ENCODE measurements at regions not wholly inside any gene's neighbourhood (a gene's known extent, or its start where the extent isn't known, plus 50 kb on each side); places are given as distances from the start of the nearest gene placed in this dataset.

- DNase-seq (ENCODE audit: insufficient read length) (no peak), FAIRE-seq (no peak)
- TF ChIP-seq POLR2A (IDR thresholded peaks at IDR 0.05; ENCODE audit: low read depth, low read length) (no peak), TAF1 (IDR thresholded peaks at IDR 0.05; ENCODE audit: borderline replicate concordance, low read depth, low read length) (no peak), POLR2AphosphoS5 (IDR thresholded peaks at IDR 0.05; ENCODE audit: low read depth, low read length) (no peak)
Measured at GRCh38 chr14:85441909-85442643, 87.9 kb upstream of the FLRT2 start.

DNA sequence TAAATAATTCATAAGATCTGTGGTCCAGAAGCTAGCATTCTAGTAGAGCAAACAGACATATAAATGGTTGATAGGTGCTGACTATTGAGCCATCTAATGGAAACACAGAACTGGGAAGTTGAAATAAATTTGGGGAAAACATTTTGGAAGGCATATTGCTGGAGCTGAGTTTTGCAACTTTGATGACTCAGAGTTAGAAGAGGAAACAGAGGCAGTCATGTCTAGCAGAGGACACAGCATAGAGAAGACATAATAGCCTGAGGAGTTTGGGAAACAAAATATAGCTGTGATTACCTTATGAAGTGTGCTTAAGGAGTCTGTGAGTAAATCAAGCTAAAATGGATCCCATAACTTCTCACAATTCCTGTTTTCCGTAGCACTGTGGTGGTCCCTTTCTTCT is 86.9 kb upstream of the FLRT2 start:
- FAIRE-seq (no peak), DNase-seq (ENCODE audit: insufficient read length) (no peak)
- TF ChIP-seq POLR2AphosphoS5 (IDR thresholded peaks at IDR 0.05; ENCODE audit: low read depth, low read length) (no peak), TAF1 (IDR thresholded peaks at IDR 0.05; ENCODE audit: borderline replicate concordance, low read depth, low read length) (no peak), POLR2A (IDR thresholded peaks at IDR 0.05; ENCODE audit: low read depth, low read length) (no peak)

GRCh38 chr14:85444635-85445034 is 85.3 kb upstream of the FLRT2 start:
- DNase-seq (ENCODE audit: insufficient read length) (no peak), FAIRE-seq (no peak)
- no peak for TF ChIP-seq POLR2A (IDR thresholded peaks at IDR 0.05; ENCODE audit: low read depth, low read length)
- TF ChIP-seq POLR2AphosphoS5 (IDR thresholded peaks at IDR 0.05; ENCODE audit: low read depth, low read length) = no peak
- no peak for TF ChIP-seq TAF1 (IDR thresholded peaks at IDR 0.05; ENCODE audit: borderline replicate concordance, low read depth, low read length)

- no peak for FAIRE-seq
- no peak for TF ChIP-seq POLR2AphosphoS5 (IDR thresholded peaks at IDR 0.05; ENCODE audit: low read depth, low read length)
- no peak for DNase-seq (ENCODE audit: insufficient read length)
Measured at GRCh38 chr14:85445151-85445795, 84.7 kb upstream of the FLRT2 start.

DNA sequence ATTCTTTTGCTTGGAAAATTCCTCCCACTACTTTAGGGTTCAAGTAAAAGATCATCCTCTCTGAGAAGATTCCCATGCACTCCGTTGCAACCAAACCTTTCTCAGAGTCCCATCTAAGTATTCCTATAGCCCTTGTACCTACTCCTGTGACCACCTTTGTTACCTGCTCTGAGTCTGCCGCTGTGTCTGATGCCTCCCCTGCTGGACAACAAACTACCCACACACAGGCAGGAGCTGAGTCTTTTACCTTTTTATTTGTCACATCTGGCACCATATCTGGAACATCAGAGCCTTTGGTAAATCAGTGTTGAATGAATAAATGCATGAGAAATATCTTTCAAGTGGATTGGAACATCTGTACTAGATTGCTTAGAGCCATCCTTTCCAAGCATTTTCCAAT is 82.1 kb upstream of the FLRT2 start:
- FAIRE-seq = no peak

GRCh38 chr14:85451421-85451820 is 78.5 kb upstream of the FLRT2 start:
- FAIRE-seq (no peak), DNase-seq (ENCODE audit: insufficient read length) (no peak)
- TF ChIP-seq POLR2AphosphoS5 (IDR thresholded peaks at IDR 0.05; ENCODE audit: low read depth, low read length) (no peak), TAF1 (IDR thresholded peaks at IDR 0.05; ENCODE audit: borderline replicate concordance, low read depth, low read length) (no peak), POLR2A (IDR thresholded peaks at IDR 0.05; ENCODE audit: low read depth, low read length) (no peak)

More for the DNA sequence above, 82.1 kb upstream of the FLRT2 start:
- no peak for DNase-seq (ENCODE audit: insufficient read length)
- TF ChIP-seq POLR2AphosphoS5 (IDR thresholded peaks at IDR 0.05; ENCODE audit: low read depth, low read length) (no peak), POLR2A (IDR thresholded peaks at IDR 0.05; ENCODE audit: low read depth, low read length) (no peak), TAF1 (IDR thresholded peaks at IDR 0.05; ENCODE audit: borderline replicate concordance, low read depth, low read length) (no peak)

GRCh38 chr14:85453401-85454225 is 76.3 kb upstream of the FLRT2 start:
- TF ChIP-seq POLR2AphosphoS5 (IDR thresholded peaks at IDR 0.05; ENCODE audit: low read depth, low read length) = no peak
- no peak for TF ChIP-seq TAF1 (IDR thresholded peaks at IDR 0.05; ENCODE audit: borderline replicate concordance, low read depth, low read length)
- no peak for TF ChIP-seq POLR2A (IDR thresholded peaks at IDR 0.05; ENCODE audit: low read depth, low read length)
- FAIRE-seq = no peak

DNA sequence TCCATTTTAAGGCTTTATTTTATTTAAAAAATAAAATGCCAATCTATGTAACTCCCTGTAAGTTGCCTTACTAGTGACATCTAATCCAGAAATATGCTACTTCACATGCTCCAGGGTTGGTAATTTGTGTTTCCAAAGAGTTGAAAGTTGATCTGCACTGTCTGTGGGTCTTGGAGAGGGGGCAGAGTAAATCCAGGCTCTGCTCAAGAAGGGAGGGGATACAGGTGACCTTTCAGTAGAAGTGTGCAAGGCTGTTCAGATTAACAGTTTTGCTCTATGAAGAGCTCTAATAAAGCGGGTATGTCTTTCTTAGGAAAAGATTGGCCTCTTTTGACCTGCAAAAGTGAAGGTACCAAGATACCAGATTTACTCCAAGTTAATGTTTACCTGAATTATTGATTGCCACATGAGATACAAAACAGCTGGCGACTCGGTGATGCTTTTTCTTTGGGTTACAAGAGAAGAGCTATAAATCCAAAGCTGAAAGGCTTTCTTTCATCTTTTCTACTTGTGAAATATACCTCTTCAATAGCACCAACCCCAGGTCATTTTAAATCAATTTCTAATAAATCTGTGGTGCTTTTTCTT is 75.6 kb upstream of the FLRT2 start:
- DNase-seq (ENCODE audit: insufficient read length) (no peak), FAIRE-seq (no peak)
- no peak for TF ChIP-seq POLR2AphosphoS5 (IDR thresholded peaks at IDR 0.05; ENCODE audit: low read depth, low read length)
- TF ChIP-seq POLR2A (IDR thresholded peaks at IDR 0.05; ENCODE audit: low read depth, low read length) = no peak
- TF ChIP-seq TAF1 (IDR thresholded peaks at IDR 0.05; ENCODE audit: borderline replicate concordance, low read depth, low read length) = no peak

More at GRCh38 chr14:85453401-85454225, 76.3 kb upstream of the FLRT2 start:
- no peak for DNase-seq (ENCODE audit: insufficient read length)

- FAIRE-seq (no peak), DNase-seq (ENCODE audit: insufficient read length) (no peak)
- no peak for TF ChIP-seq POLR2AphosphoS5 (IDR thresholded peaks at IDR 0.05; ENCODE audit: low read depth, low read length)
- no peak for TF ChIP-seq POLR2A (IDR thresholded peaks at IDR 0.05; ENCODE audit: low read depth, low read length)
- no peak for TF ChIP-seq TAF1 (IDR thresholded peaks at IDR 0.05; ENCODE audit: borderline replicate concordance, low read depth, low read length)
Measured at GRCh38 chr14:85459361-85460000, 70.5 kb upstream of the FLRT2 start.

GRCh38 chr14:85461432-85462133 is 68.4 kb upstream of the FLRT2 start:
- TF ChIP-seq POLR2AphosphoS5 (IDR thresholded peaks at IDR 0.05; ENCODE audit: low read depth, low read length) (no peak), POLR2A (IDR thresholded peaks at IDR 0.05; ENCODE audit: low read depth, low read length) (no peak), TAF1 (IDR thresholded peaks at IDR 0.05; ENCODE audit: borderline replicate concordance, low read depth, low read length) (no peak)
- DNase-seq (ENCODE audit: insufficient read length) (no peak), FAIRE-seq (no peak)
